CD1c-positive myeloid dendritic cell (primary cell): ENCODE measurements at regions not wholly inside any gene's neighbourhood (a gene's known extent, or its start where the extent isn't known, plus 50 kb on each side); places are given as distances from the start of the nearest gene placed in this dataset.
"Not testable (repeated sequence)": the region's sequence is repeated elsewhere in the genome, so short reads cannot be mapped to it uniquely, and the experiment has no call there.

Experiments used
- DNase-seq: peaks from one replicate; pipeline ENCODE4 v3.0.0-alpha.2; 2016; ENCODE audit errors: extremely low spot score

GRCh38 chr14:89566644-89567415 lies 149.8 kb upstream of the FOXN3 start:
- peak; percentile 39 for DNase-seq

GRCh38 chr14:89566180-89566579 lies 149.1 kb upstream of the FOXN3 start:
- no peak for DNase-seq

- no peak for DNase-seq
Measured at GRCh38 chr14:89565607-89566006, 148.6 kb upstream of the FOXN3 start.

GRCh38 chr14:89564989-89565388 lies 148.0 kb upstream of the FOXN3 start:
- peak; percentile 40 for DNase-seq

- peak; percentile 18 for DNase-seq
Measured at GRCh38 chr14:89564286-89564957, 147.4 kb upstream of the FOXN3 start.

GRCh38 chr14:89563471-89563870 lies 146.4 kb upstream of the FOXN3 start:
- DNase-seq, result no peak

GRCh38 chr14:89551955-89552354 lies 134.9 kb upstream of the FOXN3 start:
- no peak for DNase-seq

- no peak for DNase-seq
Measured at GRCh38 chr14:89551432-89551831, 134.4 kb upstream of the FOXN3 start.

GRCh38 chr14:89550821-89551220 lies 133.8 kb upstream of the FOXN3 start:
- no peak for DNase-seq

- no peak for DNase-seq
Measured at GRCh38 chr14:89549381-89550125, 132.5 kb upstream of the FOXN3 start.

- DNase-seq, result not testable (repeated sequence)
Measured at GRCh38 chr14:89547047-89547446, 130.0 kb upstream of the FOXN3 start.

GRCh38 chr14:89544636-89545301 lies 127.7 kb upstream of the FOXN3 start:
- no peak for DNase-seq

GRCh38 chr14:89543425-89543790 lies 126.4 kb upstream of the FOXN3 start:
- no peak for DNase-seq

GRCh38 chr14:89542786-89543424 lies 125.9 kb upstream of the FOXN3 start:
- no peak for DNase-seq

- no peak for DNase-seq
Measured at GRCh38 chr14:89540830-89541470, 123.9 kb upstream of the FOXN3 start.

GRCh38 chr14:89540009-89540829 lies 123.2 kb upstream of the FOXN3 start:
- no peak for DNase-seq

- no peak for DNase-seq
Measured at GRCh38 chr14:89537911-89538310, 120.9 kb upstream of the FOXN3 start.

GRCh38 chr14:89534902-89535685 lies 118.1 kb upstream of the FOXN3 start:
- DNase-seq, result no peak

- no peak for DNase-seq
Measured at GRCh38 chr14:89533766-89534165, 116.7 kb upstream of the FOXN3 start.
